Loucy (cell line): ENCODE measurements at regions not wholly inside any gene's neighbourhood (a gene's known extent, or its start where the extent isn't known, plus 50 kb on each side); places are given as distances from the start of the nearest gene placed in this dataset.

ENCODE experiments used
- EZH2phosphoT487 ChIP-seq: fragments of 200-600 bp; IDR thresholded peaks from 2 replicates; pipeline ENCODE4 v1.6.1; 2018; ENCODE audit warnings: antibody characterized with exemption, mild to moderate bottlenecking, moderate library complexity, borderline replicate concordance
- TF ChIP-seq, protein P1 (sequence below): fragments of 200-600 bp; sonication (generic); conservative IDR thresholded peaks from 2 replicates; pipeline ENCODE4 v1.5.1; 2014; ENCODE audit warnings: mild to moderate bottlenecking, antibody characterized with exemption, low read length

DNA sequence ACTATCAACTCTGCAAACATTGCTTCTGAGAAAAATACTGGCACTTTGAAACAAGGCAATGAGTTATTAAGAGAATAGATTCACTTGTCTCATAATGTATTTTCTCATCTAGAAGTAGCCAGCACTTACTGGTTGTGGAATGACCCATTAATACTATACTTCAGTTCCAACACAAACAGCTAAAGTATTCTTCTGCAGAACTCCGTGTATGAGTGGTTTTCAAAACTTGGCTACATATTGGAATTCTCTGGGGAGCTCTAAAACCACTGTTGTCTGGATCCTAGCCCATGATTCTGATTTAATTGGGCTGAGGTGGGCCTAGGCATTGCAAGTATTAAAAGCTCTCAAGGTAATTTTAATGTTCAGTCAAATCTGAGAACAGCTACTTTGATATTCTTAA is 1416.4 kb upstream of the RAG2 start:
- TF ChIP-seq, protein P1, sequence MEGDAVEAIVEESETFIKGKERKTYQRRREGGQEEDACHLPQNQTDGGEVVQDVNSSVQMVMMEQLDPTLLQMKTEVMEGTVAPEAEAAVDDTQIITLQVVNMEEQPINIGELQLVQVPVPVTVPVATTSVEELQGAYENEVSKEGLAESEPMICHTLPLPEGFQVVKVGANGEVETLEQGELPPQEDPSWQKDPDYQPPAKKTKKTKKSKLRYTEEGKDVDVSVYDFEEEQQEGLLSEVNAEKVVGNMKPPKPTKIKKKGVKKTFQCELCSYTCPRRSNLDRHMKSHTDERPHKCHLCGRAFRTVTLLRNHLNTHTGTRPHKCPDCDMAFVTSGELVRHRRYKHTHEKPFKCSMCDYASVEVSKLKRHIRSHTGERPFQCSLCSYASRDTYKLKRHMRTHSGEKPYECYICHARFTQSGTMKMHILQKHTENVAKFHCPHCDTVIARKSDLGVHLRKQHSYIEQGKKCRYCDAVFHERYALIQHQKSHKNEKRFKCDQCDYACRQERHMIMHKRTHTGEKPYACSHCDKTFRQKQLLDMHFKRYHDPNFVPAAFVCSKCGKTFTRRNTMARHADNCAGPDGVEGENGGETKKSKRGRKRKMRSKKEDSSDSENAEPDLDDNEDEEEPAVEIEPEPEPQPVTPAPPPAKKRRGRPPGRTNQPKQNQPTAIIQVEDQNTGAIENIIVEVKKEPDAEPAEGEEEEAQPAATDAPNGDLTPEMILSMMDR: no peak
- no peak for TF ChIP-seq EZH2phosphoT487
